NCI-H2196 treated with DMSO at 0.1 percent for 48 hours (cell line): ENCODE measurements at regions not wholly inside any gene's neighbourhood (a gene's known extent, or its start where the extent isn't known, plus 50 kb on each side); places are given as distances from the start of the nearest gene placed in this dataset.

Experiments
- DNase-seq: peaks from one replicate; lab custom pipeline; 2025; ENCODE audit not compliant: unreplicated experiment; lab: John Stamatoyannopoulos, UW

GRCh38 chr2:139353874-139354273, 573.7 kb upstream of the NXPH2 start:
- no peak for DNase-seq

GRCh38 chr2:139317259-139317658, 537.1 kb upstream of the NXPH2 start:
- no peak for DNase-seq

GRCh38 chr2:139314059-139314458, 533.9 kb upstream of the NXPH2 start:
- DNase-seq, result no peak

GRCh38 chr2:139296672-139297209, 516.6 kb upstream of the NXPH2 start:
- no peak for DNase-seq

- DNase-seq, result no peak
Measured at GRCh38 chr2:139293992-139294548, 513.9 kb upstream of the NXPH2 start.

- DNase-seq, result no peak
Measured at GRCh38 chr2:139281124-139281523, 500.9 kb upstream of the NXPH2 start.

- DNase-seq, result no peak
Measured at GRCh38 chr2:139271879-139272278, 491.7 kb upstream of the NXPH2 start.

GRCh38 chr2:139271149-139271548, 491.0 kb upstream of the NXPH2 start:
- DNase-seq, result no peak

GRCh38 chr2:139260052-139260430, 479.9 kb upstream of the NXPH2 start:
- no peak for DNase-seq

GRCh38 chr2:139259422-139260051, 479.3 kb upstream of the NXPH2 start:
- no peak for DNase-seq

- DNase-seq, result no peak
Measured at GRCh38 chr2:139241286-139241685, 461.1 kb upstream of the NXPH2 start.

GRCh38 chr2:139237023-139237422, 456.8 kb upstream of the NXPH2 start:
- no peak for DNase-seq

- no peak for DNase-seq
Measured at GRCh38 chr2:139230881-139231280, 450.7 kb upstream of the NXPH2 start.

- no peak for DNase-seq
Measured at GRCh38 chr2:139228276-139228675, 448.1 kb upstream of the NXPH2 start.

- DNase-seq, result no peak
Measured at GRCh38 chr2:139225961-139226360, 445.8 kb upstream of the NXPH2 start.

- no peak for DNase-seq
Measured at GRCh38 chr2:139218181-139218580, 438.0 kb upstream of the NXPH2 start.

GRCh38 chr2:139217641-139218040, 437.5 kb upstream of the NXPH2 start:
- no peak for DNase-seq

- no peak for DNase-seq
Measured at GRCh38 chr2:139216435-139216834, 436.2 kb upstream of the NXPH2 start.

GRCh38 chr2:139214801-139215200, 434.6 kb upstream of the NXPH2 start:
- DNase-seq, result no peak

- no peak for DNase-seq
Measured at GRCh38 chr2:139209586-139209985, 429.4 kb upstream of the NXPH2 start.

GRCh38 chr2:139201516-139201915, 421.3 kb upstream of the NXPH2 start:
- no peak for DNase-seq

GRCh38 chr2:139196754-139197153, 416.6 kb upstream of the NXPH2 start:
- DNase-seq, result no peak

- no peak for DNase-seq
Measured at GRCh38 chr2:139194546-139194945, 414.4 kb upstream of the NXPH2 start.
